Right lobe of liver (tissue), 6 donors: ENCODE measurements at regions not wholly inside any gene's neighbourhood (a gene's known extent, or its start where the extent isn't known, plus 50 kb on each side); places are given as distances from the start of the nearest gene placed in this dataset.

Experiments used
- ATAC-seq, 4 donors: fragments of 200-7000 bp; cut with Tn5 transposase; one replicate each; pipeline ENCODE4 v1.9.1; 2020; ENCODE audit warnings: mild to moderate bottlenecking in 4 of 4, moderate library complexity in 4 of 4
- DNase-seq, 3 donors: peaks; one replicate each; pipeline ENCODE4 v3.0.0-alpha.2; 2020
- H3K27ac ChIP-seq, 3 donors: fragments of 200-600 bp; one replicate each; pipeline ENCODE4 v1.8.0; 2022
- H3K27me3 ChIP-seq, 2 donors: fragments of 200-600 bp; one replicate each; pipeline ENCODE4 v1.8.0; 2022
- H3K36me3 ChIP-seq, 4 donors: fragments of 200-600 bp; sonication (generic) in 1 of 4; one replicate each; pipeline versions ENCODE4 v1.5.1 to v1.8.0; 2017 to 2022; ENCODE audit warnings: control low read depth in 1 of 4
- H3K4me1 ChIP-seq, 4 donors: fragments of 200-600 bp; sonication (generic) in 1 of 4; one replicate each; pipeline versions ENCODE4 v1.5.1 to v1.8.0; 2017 to 2022; ENCODE audit warnings: control low read depth in 1 of 4
- H3K4me3 ChIP-seq, 3 donors: fragments of 200-600 bp; one replicate each; pipeline ENCODE4 v1.8.0; 2022
- H3K9me3 ChIP-seq, 4 donors: fragments of 200-600 bp; sonication (generic) in 1 of 4; one replicate each; pipeline versions ENCODE4 v1.5.1 to v1.8.0; 2017 to 2022; ENCODE audit warnings: control low read depth in 1 of 4
- CTCF ChIP-seq, 4 donors: fragments of 200-600 bp in 3 of 4; fragments of 450-650 bp in 1 of 4; IDR thresholded peaks; one replicate each; pipeline versions ENCODE4 v1.5.1 to v1.8.0; 2016 to 2022; ENCODE audit warnings: antibody characterized with exemption in 4 of 4, mild to moderate bottlenecking in 2 of 4
- POLR2A ChIP-seq: fragments of 450-650 bp; IDR thresholded peaks from one replicate; pipeline ENCODE4 v1.6.1; 2017; ENCODE audit warnings: antibody characterized with exemption, mild to moderate bottlenecking
- WGBS: methylation state at CpG from one replicate; pipeline ENCODE4 v1.1.6; 2018; ENCODE audit warnings: low coverage, low lambda C conversion rate; ENCODE audit not compliant: insufficient coverage; ENCODE audit errors: missing lambda C conversion rate; 5-methylcytosine and 5-hydroxymethylcytosine counted together
- intact Hi-C, 2 donors: fragments of 100-400 bp; cut with DNase I; formaldehyde crosslinking; loops; one replicate each; pipeline versions ENCODE4 v1.11.2 to v1.14.1; 2022
- donor health status: DM: no; HTN: yes; CAD: no.
- donor health status: DM: no; HTN: no; CAD: no.
- donor health status: DM: no; HTN: no; CAD: no.
- donor health status: DM: no; HTN: yes; CAD: no.
- donor health status: DM: no; HTN: yes; CAD: no.

GRCh38 chrX:88863726-88864125, 116.7 kb downstream of the CPXCR1 start:
- intact Hi-C loops, result no loop called here
- Histone ChIP-seq H3K36me3 (no peaks in the 10 kb centered on the region), H3K27me3 (no peaks in the 10 kb centered on the region), H3K9me3 (no peaks in the 10 kb centered on the region), H3K4me3 (no peak overlapping the region), H3K27ac (no peak overlapping the region), H3K4me1 (no peaks in the 10 kb centered on the region)
- DNase-seq, result no peak
- WGBS, result 83% methylated on average over 6 of the region's 29 CpGs
- ATAC-seq, result no peak
- TF ChIP-seq POLR2A (no peak), CTCF (IDR thresholded peaks at IDR 0.05) (no peak)

GRCh38 chrX:88865634-88866033, 118.6 kb downstream of the CPXCR1 start:
- Histone ChIP-seq H3K36me3 (no peaks in the 10 kb centered on the region), H3K4me3 (no peak overlapping the region), H3K27ac (no peak overlapping the region), H3K4me1 (no peaks in the 10 kb centered on the region), H3K9me3 (no peaks in the 10 kb centered on the region), H3K27me3 (no peaks in the 10 kb centered on the region)
- WGBS, result 57% methylated on average over 6 of the region's 6 CpGs
- no peak for DNase-seq
- ATAC-seq, result no peak
- intact Hi-C loops, result no loop called here
- TF ChIP-seq POLR2A, result no peak
- TF ChIP-seq CTCF (IDR thresholded peaks at IDR 0.05), result no peak

GRCh38 chrX:88881536-88881935, 134.5 kb downstream of the CPXCR1 start:
- intact Hi-C loops, result no loop called here
- no peak overlapping the region for H3K4me3 ChIP-seq
- no peak overlapping the region for H3K27ac ChIP-seq
- DNase-seq, result no peak
- H3K4me1 ChIP-seq, result no peaks in the 10 kb centered on the region
- no peaks in the 10 kb centered on the region for H3K9me3 ChIP-seq
- no peaks in the 10 kb centered on the region for H3K36me3 ChIP-seq
- no peaks in the 10 kb centered on the region for H3K27me3 ChIP-seq
- no peak for TF ChIP-seq POLR2A
- TF ChIP-seq CTCF (IDR thresholded peaks at IDR 0.05), result no peak
- no peak for ATAC-seq

GRCh38 chrX:88883200-88883599, 136.2 kb downstream of the CPXCR1 start:
- DNase-seq (no peak), ATAC-seq (no peak)
- Histone ChIP-seq H3K4me1 (no peaks in the 10 kb centered on the region), H3K36me3 (no peaks in the 10 kb centered on the region), H3K4me3 (no peak overlapping the region), H3K27me3 (no peaks in the 10 kb centered on the region), H3K9me3 (no peaks in the 10 kb centered on the region), H3K27ac (no peak overlapping the region)
- 58% methylated on average over 3 of the region's 3 CpGs for WGBS
- intact Hi-C loops, result no loop called here
- no peak for TF ChIP-seq POLR2A
- TF ChIP-seq CTCF (IDR thresholded peaks at IDR 0.05), result no peak

- H3K4me3 ChIP-seq, result no peak overlapping the region
- H3K4me1 ChIP-seq, result no peaks in the 10 kb centered on the region
- 29% methylated on average over 1 of the region's 1 CpG for WGBS
- ATAC-seq, result peak in 1 of 4 donors; percentile 51
- intact Hi-C loops, result no loop called here
- no peaks in the 10 kb centered on the region for H3K9me3 ChIP-seq
- no peak for DNase-seq
- H3K27ac ChIP-seq, result no peak overlapping the region
- no peak for TF ChIP-seq CTCF (IDR thresholded peaks at IDR 0.05)
- H3K36me3 ChIP-seq, result no peaks in the 10 kb centered on the region
- H3K27me3 ChIP-seq, result no peaks in the 10 kb centered on the region
Observed at GRCh38 chrX:88886908-88887307, 139.9 kb downstream of the CPXCR1 start.
